Liver (tissue), 7 donors: ENCODE measurements at regions not wholly inside any gene's neighbourhood (a gene's known extent, or its start where the extent isn't known, plus 50 kb on each side); places are given as distances from the start of the nearest gene placed in this dataset.
"Not testable (repeated sequence)": the region's sequence is repeated elsewhere in the genome, so short reads cannot be mapped to it uniquely, and the experiment has no call there.

ENCODE experiments used
- DNase-seq: peaks from one replicate; pipeline ENCODE4 v3.0.0-alpha.2; 2017; ENCODE audit warnings: low spot score
- H3K27ac ChIP-seq, 2 donors: one replicate each; pipeline ENCODE4 v1.7.0; 2013; ENCODE audit warnings: inconsistent platforms in 2 of 2, low read length in 2 of 2, control low read depth in 1 of 2, low read depth in 1 of 2, mild to moderate bottlenecking in 1 of 2
- H3K27me3 ChIP-seq, 4 donors: one replicate each; pipeline versions ENCODE4 v1.6.1 to v1.7.0; 2013; ENCODE audit warnings: low read length in 3 of 4, inconsistent platforms in 1 of 4, mild to moderate bottlenecking in 1 of 4, moderate library complexity in 1 of 4; ENCODE audit not compliant: control insufficient read depth in 4 of 4, insufficient read depth in 4 of 4
- H3K36me3 ChIP-seq, 4 donors: one replicate each; pipeline versions ENCODE4 v1.6.1 to v1.7.0; 2013; ENCODE audit warnings: low read length in 3 of 4, mild to moderate bottlenecking in 3 of 4, low read depth in 1 of 4, moderate library complexity in 1 of 4; ENCODE audit not compliant: control insufficient read depth in 4 of 4, insufficient read depth in 3 of 4
- H3K4me1 ChIP-seq, 4 donors: one replicate each; pipeline versions ENCODE4 v1.6.1 to v1.7.0; 2013; ENCODE audit warnings: low read length in 3 of 4, mild to moderate bottlenecking in 3 of 4, moderate library complexity in 1 of 4; ENCODE audit not compliant: control insufficient read depth in 4 of 4, insufficient read depth in 4 of 4
- H3K4me3 ChIP-seq, 3 donors: one replicate each; pipeline versions ENCODE4 v1.6.1 to v1.7.0; 2013; ENCODE audit warnings: low read length in 3 of 3, control low read depth in 1 of 3, low read depth in 1 of 3, mild to moderate bottlenecking in 1 of 3
- H3K9ac ChIP-seq, 2 donors: one replicate each; pipeline ENCODE4 v1.7.0; 2013; ENCODE audit warnings: low read length in 2 of 2, mild to moderate bottlenecking in 2 of 2, moderate library complexity in 2 of 2, control low read depth in 1 of 2, low read depth in 1 of 2
- H3K9me3 ChIP-seq, 4 donors: one replicate each; pipeline versions ENCODE4 v1.6.1 to v1.7.0; 2013; ENCODE audit warnings: low read length in 3 of 4; ENCODE audit not compliant: control insufficient read depth in 4 of 4
- ATF3 ChIP-seq: IDR thresholded peaks from 2 replicates; pipeline ENCODE4 v1.6.1; 2016; ENCODE audit warnings: antibody characterized with exemption
- GABPA ChIP-seq, 2 donors: IDR thresholded peaks in 1 of 2; conservative IDR thresholded peaks in 1 of 2; 2 replicates each; pipeline ENCODE4 v1.6.1; 2016; ENCODE audit warnings: antibody characterized with exemption in 2 of 2, mild to moderate bottlenecking in 1 of 2, moderate library complexity in 1 of 2
- HNF4G ChIP-seq: IDR thresholded peaks from 2 replicates; pipeline ENCODE4 v1.6.1; 2016; ENCODE audit warnings: antibody characterized with exemption
- JUND ChIP-seq, 2 donors: IDR thresholded peaks; 2 replicates each; pipeline ENCODE4 v1.6.1; 2016; ENCODE audit warnings: antibody characterized with exemption in 2 of 2
- MAX ChIP-seq: IDR thresholded peaks from 2 replicates; pipeline ENCODE4 v1.6.1; 2016; ENCODE audit warnings: antibody characterized with exemption
- NR2F2 ChIP-seq: IDR thresholded peaks from 2 replicates; pipeline ENCODE4 v1.6.1; 2016; ENCODE audit warnings: antibody characterized with exemption
- RAD21 ChIP-seq, 2 donors: IDR thresholded peaks; 2 replicates each; pipeline ENCODE4 v1.6.1; 2016; ENCODE audit warnings: antibody characterized with exemption in 2 of 2, mild to moderate bottlenecking in 2 of 2
- RXRA ChIP-seq, 2 donors: IDR thresholded peaks; 2 replicates each; pipeline ENCODE4 v1.6.1; 2017 to 2018; ENCODE audit warnings: antibody characterized with exemption in 2 of 2, mild to moderate bottlenecking in 1 of 2
- SP1 ChIP-seq: IDR thresholded peaks from 2 replicates; pipeline ENCODE4 v1.6.1; 2018; ENCODE audit warnings: antibody characterized with exemption, mild to moderate bottlenecking
- TAF1 ChIP-seq: conservative IDR thresholded peaks from 2 replicates; pipeline ENCODE4 v1.6.1; 2016; ENCODE audit warnings: antibody characterized with exemption, mild to moderate bottlenecking
- YY1 ChIP-seq: IDR thresholded peaks from 2 replicates; pipeline ENCODE4 v1.6.1; 2016; ENCODE audit warnings: antibody characterized with exemption, mild to moderate bottlenecking
- WGBS: extraction: QIAGEN DNeasy Blood & Tissue Kit; methylation state at CpG from one replicate; pipeline ENCODE4 v1.1.7; 2013; 5-methylcytosine and 5-hydroxymethylcytosine counted together
- TF ChIP-seq, protein P1 (sequence below): IDR thresholded peaks from 2 replicates; pipeline ENCODE4 v1.6.1; 2016; ENCODE audit warnings: antibody characterized with exemption
- donor health status: healthy.
- donor health status: healthy.
- donor health status: healthy.
- donor health status: healthy.

DNA sequence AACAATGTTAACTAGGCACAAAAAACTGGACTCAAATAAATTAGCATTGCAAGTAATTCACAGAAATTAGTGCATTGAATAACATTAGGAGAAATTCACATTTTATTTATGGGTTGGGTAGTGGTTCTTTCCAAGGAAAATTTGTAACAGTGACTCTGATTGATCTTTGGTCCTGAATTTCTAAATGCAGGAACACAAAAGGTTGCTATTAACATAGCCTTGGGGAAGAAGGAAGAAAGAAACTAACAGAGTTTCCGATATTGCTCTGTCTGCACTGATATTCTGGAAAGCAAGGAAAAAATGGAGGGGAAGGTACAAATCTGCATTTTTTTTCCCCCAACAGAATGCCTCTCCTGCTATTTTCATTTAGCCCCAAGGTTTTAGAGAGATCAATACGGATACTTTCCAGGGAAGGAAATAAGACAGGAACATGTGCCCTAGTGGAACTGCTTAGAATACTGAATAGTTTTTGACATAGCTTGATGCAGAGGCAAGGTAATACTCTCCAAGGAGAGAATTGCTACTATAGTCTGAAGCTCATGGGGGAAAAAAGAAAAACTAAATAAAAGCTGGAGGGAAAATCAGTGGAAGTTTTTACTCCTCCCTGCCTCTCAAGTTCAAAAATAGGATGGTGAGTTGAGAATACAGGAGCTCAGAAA lies 490.1 kb downstream of the RAPGEF2 start:
- no peak for DNase-seq
- no peak overlapping the region for H3K9ac ChIP-seq
- H3K27ac ChIP-seq, result no peak overlapping the region
- no peaks in the 10 kb centered on the region for H3K27me3 ChIP-seq
- H3K36me3 ChIP-seq, result no peaks in the 10 kb centered on the region
- H3K4me1 ChIP-seq, result no peaks in the 10 kb centered on the region
- H3K9me3 ChIP-seq, result no peaks in the 10 kb centered on the region
- TF ChIP-seq SP1, result no peak
- 70% methylated on average over 2 of the region's 2 CpGs for WGBS
- no peak overlapping the region for H3K4me3 ChIP-seq

DNA sequence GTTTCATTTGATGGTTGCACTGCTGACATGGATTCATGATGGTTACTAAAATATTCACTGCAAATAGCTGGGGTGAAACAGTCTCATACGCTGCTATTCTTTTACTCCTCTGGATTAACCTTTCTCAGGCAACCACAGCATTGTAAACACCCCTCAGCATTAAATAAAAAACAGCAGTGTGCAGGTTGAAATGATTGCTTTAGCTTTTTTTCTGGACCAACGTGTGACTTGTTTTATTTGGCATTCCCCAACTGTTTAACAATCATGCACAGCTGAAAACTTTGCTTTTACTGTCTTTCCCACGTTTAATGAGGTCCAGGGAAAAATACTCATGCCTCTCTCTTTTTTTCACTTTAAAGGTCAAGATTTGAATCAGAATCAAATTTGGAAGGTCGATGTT lies 490.8 kb downstream of the RAPGEF2 start:
- Histone ChIP-seq H3K4me3 (no peak overlapping the region), H3K9me3 (no peaks in the 10 kb centered on the region), H3K9ac (no peak overlapping the region), H3K36me3 (no peaks in the 10 kb centered on the region), H3K27ac (no peak overlapping the region), H3K27me3 (no peaks in the 10 kb centered on the region), H3K4me1 (no peaks in the 10 kb centered on the region)
- 40% methylated on average over 4 of the region's 4 CpGs for WGBS
- no peak for DNase-seq
- no peak for TF ChIP-seq ATF3
- no peak for TF ChIP-seq HNF4G
- TF ChIP-seq MAX, result no peak

DNA sequence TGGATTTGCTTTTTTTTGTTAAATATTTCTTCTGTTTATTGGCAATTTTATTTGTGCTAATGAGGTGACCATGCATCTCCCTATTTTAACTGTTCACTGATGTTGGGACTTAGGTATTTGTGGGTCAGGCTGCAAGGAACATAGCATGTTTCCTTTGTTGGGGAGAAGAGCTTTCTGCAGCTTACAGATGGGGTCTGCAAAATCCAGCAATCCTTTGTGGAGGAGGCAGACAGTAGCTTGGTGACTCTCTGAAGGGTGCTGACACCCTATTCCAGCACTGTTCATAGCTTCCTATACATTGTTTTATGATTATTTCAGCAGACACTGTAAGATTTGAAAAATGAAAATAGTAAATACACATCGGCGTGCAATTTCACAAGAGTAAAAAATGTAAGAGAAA lies 491.7 kb downstream of the RAPGEF2 start:
- WGBS, result 75% methylated on average over 2 of the region's 2 CpGs
- no peak for DNase-seq
- Histone ChIP-seq H3K27me3 (no peaks in the 10 kb centered on the region), H3K9ac (no peak overlapping the region), H3K27ac (no peak overlapping the region), H3K4me1 (no peaks in the 10 kb centered on the region), H3K9me3 (no peaks in the 10 kb centered on the region), H3K4me3 (no peak overlapping the region), H3K36me3 (no peaks in the 10 kb centered on the region)
- TF ChIP-seq TAF1 (no peak), MAX (no peak), GABPA (IDR thresholded peaks at IDR 0.05 in 1 of 2, conservative IDR thresholded peaks at IDR 0.05 in 1 of 2) (no peak), RXRA (IDR thresholded peaks at IDR 0.05) (no peak), NR2F2 (no peak), ATF3 (no peak), YY1 (no peak), JUND (IDR thresholded peaks at IDR 0.05) (no peak), RAD21 (IDR thresholded peaks at IDR 0.05) (no peak)
- TF ChIP-seq, protein P1, sequence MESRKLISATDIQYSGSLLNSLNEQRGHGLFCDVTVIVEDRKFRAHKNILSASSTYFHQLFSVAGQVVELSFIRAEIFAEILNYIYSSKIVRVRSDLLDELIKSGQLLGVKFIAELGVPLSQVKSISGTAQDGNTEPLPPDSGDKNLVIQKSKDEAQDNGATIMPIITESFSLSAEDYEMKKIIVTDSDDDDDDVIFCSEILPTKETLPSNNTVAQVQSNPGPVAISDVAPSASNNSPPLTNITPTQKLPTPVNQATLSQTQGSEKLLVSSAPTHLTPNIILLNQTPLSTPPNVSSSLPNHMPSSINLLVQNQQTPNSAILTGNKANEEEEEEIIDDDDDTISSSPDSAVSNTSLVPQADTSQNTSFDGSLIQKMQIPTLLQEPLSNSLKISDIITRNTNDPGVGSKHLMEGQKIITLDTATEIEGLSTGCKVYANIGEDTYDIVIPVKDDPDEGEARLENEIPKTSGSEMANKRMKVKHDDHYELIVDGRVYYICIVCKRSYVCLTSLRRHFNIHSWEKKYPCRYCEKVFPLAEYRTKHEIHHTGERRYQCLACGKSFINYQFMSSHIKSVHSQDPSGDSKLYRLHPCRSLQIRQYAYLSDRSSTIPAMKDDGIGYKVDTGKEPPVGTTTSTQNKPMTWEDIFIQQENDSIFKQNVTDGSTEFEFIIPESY, result no peak

DNA sequence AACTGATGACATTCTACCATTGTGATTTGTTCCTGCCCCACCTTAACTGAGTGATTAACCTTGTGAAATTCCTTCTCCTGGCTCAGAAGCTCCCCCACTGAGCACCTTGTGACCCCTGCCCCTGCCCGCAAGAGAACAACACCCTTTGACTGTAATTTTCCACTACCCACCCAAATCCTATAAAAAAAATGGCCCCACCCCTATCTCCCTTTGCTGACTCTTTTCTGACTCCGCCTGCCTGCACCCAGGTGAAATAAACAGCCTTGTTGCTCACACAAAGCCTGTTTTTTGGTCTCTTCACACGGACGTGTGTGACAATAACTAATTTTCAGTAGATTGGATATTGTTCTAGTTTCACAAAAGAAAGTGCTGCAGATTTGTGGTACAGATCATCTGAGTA lies 492.2 kb downstream of the RAPGEF2 start:
- H3K9me3 ChIP-seq, H3K4me1 ChIP-seq, H3K4me3 ChIP-seq: not testable (repeated sequence)

More for the DNA sequence above, 492.2 kb downstream of the RAPGEF2 start:
- H3K9ac ChIP-seq, H3K27me3 ChIP-seq, H3K27ac ChIP-seq, DNase-seq, H3K36me3 ChIP-seq: not testable (repeated sequence)
- WGBS, result 66% methylated on average over 4 of the region's 4 CpGs
